ENCODE measurements at regions not wholly inside any gene's neighbourhood (a gene's known extent, or its start where the extent isn't known, plus 50 kb on each side); places are given as distances from the start of the nearest gene placed in this dataset.
A peak's percentile ranks its signal among the peaks of the same experiment; 100 is the strongest.

DNA sequence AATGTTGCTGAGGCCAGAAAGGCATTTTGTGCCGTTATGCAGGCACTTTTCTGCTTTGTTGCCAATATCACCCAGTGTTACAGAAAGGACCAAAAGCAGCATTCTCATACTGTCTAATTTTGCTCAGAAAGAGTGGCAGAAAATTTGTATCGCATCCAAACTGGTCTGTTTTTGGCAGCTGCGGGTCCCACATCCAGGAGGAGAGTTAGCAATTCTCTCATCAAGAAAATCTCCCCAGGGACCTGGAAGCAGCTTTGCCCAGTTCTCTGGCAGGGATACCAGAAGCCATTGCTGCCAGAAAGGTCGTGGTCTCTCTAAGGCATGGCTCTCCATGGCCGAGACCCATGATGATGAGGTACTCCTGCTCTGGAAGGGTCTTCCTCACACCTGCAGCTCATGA lies 489.2 kb upstream of the ZMIZ1 start:
- H3K9ac ChIP-seq (ENCODE audit: low read length) = no peak overlapping the region
- no peak overlapping the region for H3K4me3 ChIP-seq (ENCODE audit: low read length)
- ATAC-seq (no peak), DNase-seq (no peak)
- H3K36me3 ChIP-seq (ENCODE audit: low read depth, low read length) = no peaks in the 10 kb centered on the region
- H3K27ac ChIP-seq (ENCODE audit: low read length) = no peak overlapping the region
- TF ChIP-seq EZH2 (IDR thresholded peaks at IDR 0.05; ENCODE audit: low read length, unreplicated experiment) (no peak), EZH2phosphoT487 (IDR thresholded peaks at IDR 0.05; ENCODE audit: borderline replicate concordance, low read length) (no peak)
- TF ChIP-seq, protein P1, sequence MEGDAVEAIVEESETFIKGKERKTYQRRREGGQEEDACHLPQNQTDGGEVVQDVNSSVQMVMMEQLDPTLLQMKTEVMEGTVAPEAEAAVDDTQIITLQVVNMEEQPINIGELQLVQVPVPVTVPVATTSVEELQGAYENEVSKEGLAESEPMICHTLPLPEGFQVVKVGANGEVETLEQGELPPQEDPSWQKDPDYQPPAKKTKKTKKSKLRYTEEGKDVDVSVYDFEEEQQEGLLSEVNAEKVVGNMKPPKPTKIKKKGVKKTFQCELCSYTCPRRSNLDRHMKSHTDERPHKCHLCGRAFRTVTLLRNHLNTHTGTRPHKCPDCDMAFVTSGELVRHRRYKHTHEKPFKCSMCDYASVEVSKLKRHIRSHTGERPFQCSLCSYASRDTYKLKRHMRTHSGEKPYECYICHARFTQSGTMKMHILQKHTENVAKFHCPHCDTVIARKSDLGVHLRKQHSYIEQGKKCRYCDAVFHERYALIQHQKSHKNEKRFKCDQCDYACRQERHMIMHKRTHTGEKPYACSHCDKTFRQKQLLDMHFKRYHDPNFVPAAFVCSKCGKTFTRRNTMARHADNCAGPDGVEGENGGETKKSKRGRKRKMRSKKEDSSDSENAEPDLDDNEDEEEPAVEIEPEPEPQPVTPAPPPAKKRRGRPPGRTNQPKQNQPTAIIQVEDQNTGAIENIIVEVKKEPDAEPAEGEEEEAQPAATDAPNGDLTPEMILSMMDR (conservative IDR thresholded peaks at IDR 0.05; ENCODE audit: low read depth, low read length) = no peak
- H3F3A ChIP-seq (ENCODE audit: low read length, unreplicated experiment) = no peaks in the 10 kb centered on the region
- no peaks in the 10 kb centered on the region for H3K9me2 ChIP-seq (replicated peaks; ENCODE audit: low read length)
- ChIA-PET CTCF (no interaction called here), POLR2A (ENCODE audit: unreplicated experiment) (no interaction called here)
- H3K4me1 ChIP-seq (ENCODE audit: insufficient read depth, low read length) = peaks cover 4% of the 10 kb centered on the region; the same call in 1 of the 2 replicates
- H3K27me3 ChIP-seq (ENCODE audit: low read length) = peaks cover 39% of the 10 kb centered on the region
- no peaks in the 10 kb centered on the region for H3K79me2 ChIP-seq (ENCODE audit: low read length)
- no TSS peak for BruUV-seq (replicated peaks)
- H3K4me2 ChIP-seq (ENCODE audit: low read length) = no peak overlapping the region
- intact Hi-C loops (cut with micrococcal nuclease) = no loop called here
- no peak overlapping the region for H2AFZ ChIP-seq (ENCODE audit: low read length)
- no peaks in the 10 kb centered on the region for H3K9me3 ChIP-seq (ENCODE audit: low read length)
- H4K20me1 ChIP-seq (ENCODE audit: low read length) = no peaks in the 10 kb centered on the region

DNA sequence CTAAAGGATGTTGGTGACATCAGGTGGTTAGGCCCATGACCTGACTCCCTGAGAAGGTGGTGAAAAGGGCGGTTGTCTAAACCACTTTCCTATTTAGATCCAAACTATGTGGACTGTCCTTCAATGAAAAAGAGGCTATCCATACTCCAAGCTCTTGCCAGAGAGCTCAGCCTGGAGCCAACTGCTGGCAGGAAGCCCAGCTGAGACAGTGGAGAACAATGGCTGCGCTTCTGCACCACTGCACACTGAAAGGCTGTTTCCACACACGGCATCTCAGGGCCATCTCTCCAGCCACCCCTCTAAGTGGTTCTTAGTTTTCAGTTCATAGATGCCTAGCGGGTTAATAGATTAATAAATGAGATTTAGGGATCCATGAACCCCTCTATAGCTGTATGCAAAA lies 488.8 kb upstream of the ZMIZ1 start:
- ATAC-seq = no peak
- no peak overlapping the region for H2AFZ ChIP-seq (ENCODE audit: low read length)
- no peaks in the 10 kb centered on the region for H4K20me1 ChIP-seq (ENCODE audit: low read length)
- no peak overlapping the region for H3K9ac ChIP-seq (ENCODE audit: low read length)
- H3K4me1 ChIP-seq (ENCODE audit: insufficient read depth, low read length) = peaks cover 4% of the 10 kb centered on the region; the same call in 1 of the 2 replicates
- H3K9me3 ChIP-seq (ENCODE audit: low read length) = no peaks in the 10 kb centered on the region
- H3K36me3 ChIP-seq (ENCODE audit: low read depth, low read length) = no peaks in the 10 kb centered on the region
- intact Hi-C loops (cut with micrococcal nuclease) = no loop called here
- no peaks in the 10 kb centered on the region for H3F3A ChIP-seq (ENCODE audit: low read length, unreplicated experiment)
- peak; percentile 51 for DNase-seq
- TF ChIP-seq EZH2 (IDR thresholded peaks at IDR 0.05; ENCODE audit: low read length, unreplicated experiment) (no peak), EZH2phosphoT487 (IDR thresholded peaks at IDR 0.05; ENCODE audit: borderline replicate concordance, low read length) (no peak)
- TF ChIP-seq, protein P1 (conservative IDR thresholded peaks at IDR 0.05; ENCODE audit: low read depth, low read length) = no peak
- no peak overlapping the region for H3K4me3 ChIP-seq (ENCODE audit: low read length)
- ChIA-PET POLR2A (ENCODE audit: unreplicated experiment) (no interaction called here), CTCF (no interaction called here)
- H3K79me2 ChIP-seq (ENCODE audit: low read length) = no peaks in the 10 kb centered on the region
- no peak overlapping the region for H3K4me2 ChIP-seq (ENCODE audit: low read length)
- H3K27ac ChIP-seq (ENCODE audit: low read length) = no peak overlapping the region
- H3K27me3 ChIP-seq (ENCODE audit: low read length) = peaks cover 43% of the 10 kb centered on the region
- no peaks in the 10 kb centered on the region for H3K9me2 ChIP-seq (replicated peaks; ENCODE audit: low read length)
- no TSS peak for BruUV-seq (replicated peaks)

DNA sequence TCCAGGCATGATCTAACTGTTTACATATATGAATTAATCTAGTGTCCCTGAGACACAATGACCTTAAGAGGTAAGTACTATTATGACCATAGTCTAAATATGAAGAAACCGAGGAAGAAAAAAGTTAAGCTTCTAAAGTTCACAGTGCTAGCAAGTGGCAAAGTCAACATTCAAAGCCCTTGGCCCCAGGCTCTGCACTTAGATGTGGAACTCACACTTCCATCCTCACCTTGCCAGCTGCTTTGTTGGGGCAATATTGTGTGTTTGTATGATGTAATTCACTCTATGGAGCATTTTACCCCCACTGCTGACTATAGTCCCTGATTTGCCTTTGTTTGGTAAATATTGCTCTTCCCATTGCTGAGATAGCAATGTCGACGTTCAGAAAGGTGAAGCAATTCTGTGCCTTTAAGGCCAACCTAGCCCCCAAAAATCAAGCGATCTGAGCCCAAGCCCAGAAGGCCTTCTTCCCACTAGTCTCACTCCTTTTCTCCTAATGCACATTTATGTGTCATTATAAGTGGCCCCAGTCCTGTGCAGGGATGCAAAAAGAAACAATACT lies 487.6 kb upstream of the ZMIZ1 start:
- Histone ChIP-seq H3K27me3 (ENCODE audit: low read length) (peaks cover 55% of the 10 kb centered on the region), H3K4me1 (ENCODE audit: insufficient read depth, low read length) (peaks cover 4% of the 10 kb centered on the region; the same call in 1 of the 2 replicates), H3K9me3 (ENCODE audit: low read length) (no peaks in the 10 kb centered on the region), H3K9ac (ENCODE audit: low read length) (no peak overlapping the region), H3K4me3 (ENCODE audit: low read length) (no peak overlapping the region), H3K27ac (ENCODE audit: low read length) (no peak overlapping the region), H3K9me2 (replicated peaks; ENCODE audit: low read length) (no peaks in the 10 kb centered on the region), H3F3A (ENCODE audit: low read length, unreplicated experiment) (no peaks in the 10 kb centered on the region), H2AFZ (ENCODE audit: low read length) (no peak overlapping the region), H3K4me2 (ENCODE audit: low read length) (no peak overlapping the region), H4K20me1 (ENCODE audit: low read length) (no peaks in the 10 kb centered on the region), H3K79me2 (ENCODE audit: low read length) (no peaks in the 10 kb centered on the region), H3K36me3 (ENCODE audit: low read depth, low read length) (no peaks in the 10 kb centered on the region)
- intact Hi-C loops (cut with micrococcal nuclease) = no loop called here
- no peak for ATAC-seq
- ChIA-PET POLR2A (ENCODE audit: unreplicated experiment) (no interaction called here), CTCF (no interaction called here)
- BruUV-seq (replicated peaks) = no TSS peak
- DNase-seq = no peak
- TF ChIP-seq EZH2 (IDR thresholded peaks at IDR 0.05; ENCODE audit: low read length, unreplicated experiment) (no peak), EZH2phosphoT487 (IDR thresholded peaks at IDR 0.05; ENCODE audit: borderline replicate concordance, low read length) (no peak)
- TF ChIP-seq, protein P1 (conservative IDR thresholded peaks at IDR 0.05; ENCODE audit: low read depth, low read length) = no peak

Measured in PC-3 (cell line).